ENCODE measurements at regions not wholly inside any gene's neighbourhood (a gene's known extent, or its start where the extent isn't known, plus 50 kb on each side); places are given as distances from the start of the nearest gene placed in this dataset.
"Not testable (repeated sequence)": the region's sequence is repeated elsewhere in the genome, so short reads cannot be mapped to it uniquely, and the experiment has no call there.

DNA sequence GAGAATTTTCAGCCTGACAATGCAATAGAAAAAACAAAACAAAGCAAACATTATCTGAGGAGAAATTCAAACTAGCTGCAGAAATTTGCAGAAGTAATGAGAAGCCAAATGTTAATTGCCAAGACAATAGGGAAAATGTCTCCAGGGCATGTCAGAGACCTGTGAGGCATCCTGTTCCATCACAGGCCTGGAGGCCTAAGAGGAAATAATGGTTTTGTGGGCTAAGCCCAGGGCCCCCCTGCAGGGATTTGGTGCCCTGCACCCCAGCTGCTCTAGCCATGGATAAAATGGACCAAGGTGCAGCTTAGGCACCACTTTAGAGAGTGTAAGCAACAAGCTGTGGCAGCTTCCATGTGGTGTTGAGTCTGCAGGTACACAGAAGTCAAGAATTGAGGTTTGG is 401.2 kb upstream of the NECTIN3 start:
- DNase-seq (ENCODE audit: low read depth in 2 of 2): no peak

DNA sequence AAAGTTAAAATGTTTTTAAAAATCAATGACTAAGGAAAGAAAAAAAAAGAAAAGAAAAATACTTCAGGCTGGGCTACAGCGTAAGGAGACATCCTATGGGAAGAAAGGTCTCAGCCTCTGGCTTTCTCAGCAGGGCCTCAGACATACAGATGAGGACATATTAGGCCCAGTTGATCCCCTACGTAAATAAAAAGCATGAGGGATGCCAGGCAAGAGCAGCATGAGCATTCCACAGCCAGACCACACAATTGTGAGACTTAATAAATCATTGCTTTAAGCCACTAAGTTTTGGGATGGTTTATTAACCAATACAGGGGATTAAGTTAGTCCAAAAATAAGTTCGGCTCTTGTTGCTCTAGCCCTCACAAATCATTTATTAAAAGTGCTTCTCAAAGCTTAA is 394.1 kb upstream of the NECTIN3 start:
- DNase-seq (ENCODE audit: low read depth in 2 of 2): no peak

DNA sequence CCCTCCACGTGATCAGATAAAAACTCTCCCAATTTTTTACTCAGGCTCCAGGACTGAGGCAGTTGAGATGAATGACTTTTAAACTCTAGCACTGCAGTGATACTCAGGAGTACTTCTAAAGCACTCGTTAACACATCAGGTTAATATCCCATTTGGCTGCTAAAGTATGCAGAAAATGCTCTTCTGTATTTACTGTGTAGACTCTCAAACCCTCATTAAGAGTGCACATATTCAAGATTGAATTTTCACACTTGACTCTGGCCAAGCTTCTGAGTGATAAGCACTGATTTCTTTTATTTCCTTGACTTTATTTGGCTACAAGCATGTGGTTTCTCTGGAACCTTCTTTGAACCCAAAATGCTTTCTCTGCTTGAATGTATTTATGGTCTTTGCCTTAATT is 392.3 kb upstream of the NECTIN3 start:
- DNase-seq (ENCODE audit: low read depth in 2 of 2): no peak

DNA sequence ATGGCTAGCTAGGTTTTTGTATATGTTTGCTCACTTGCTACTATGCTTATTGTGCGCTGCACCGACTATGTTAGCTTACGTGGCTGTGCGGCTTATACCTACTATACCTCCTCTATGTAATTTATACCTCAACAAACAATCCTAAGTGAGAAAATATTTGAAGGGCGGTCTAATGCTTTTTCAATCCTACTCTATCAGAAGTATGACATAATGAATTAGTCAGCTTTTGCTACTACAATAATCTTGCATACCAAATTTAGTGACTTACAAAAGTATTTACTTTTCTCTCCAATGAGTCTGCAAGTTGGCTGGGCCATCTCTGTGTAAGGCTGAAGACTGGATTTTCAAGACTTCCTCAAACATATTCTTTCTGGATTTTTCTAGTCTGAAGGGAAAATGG is 391.2 kb upstream of the NECTIN3 start:
- no peak for DNase-seq (ENCODE audit: low read depth in 2 of 2)

DNA sequence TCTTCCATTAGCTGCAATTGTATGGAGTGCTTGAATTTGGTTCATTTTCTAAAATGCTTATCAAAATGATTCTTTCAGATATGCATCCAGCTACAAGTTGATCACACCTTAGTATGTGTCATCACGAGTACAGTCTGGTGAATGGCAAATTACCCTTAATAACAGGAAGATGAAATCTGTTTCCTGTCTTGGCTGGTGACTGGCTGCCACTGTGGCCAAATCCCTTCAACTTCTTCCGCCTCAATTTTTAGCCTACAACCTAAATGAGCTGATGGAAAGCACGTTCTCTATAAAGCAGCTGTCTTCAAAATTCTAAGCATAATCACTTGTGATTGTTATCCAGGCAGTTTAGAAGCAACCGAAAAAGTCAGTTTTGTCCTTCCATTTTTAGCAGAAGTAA is 387.1 kb upstream of the NECTIN3 start:
- no peak for DNase-seq (ENCODE audit: low read depth in 2 of 2)

DNA sequence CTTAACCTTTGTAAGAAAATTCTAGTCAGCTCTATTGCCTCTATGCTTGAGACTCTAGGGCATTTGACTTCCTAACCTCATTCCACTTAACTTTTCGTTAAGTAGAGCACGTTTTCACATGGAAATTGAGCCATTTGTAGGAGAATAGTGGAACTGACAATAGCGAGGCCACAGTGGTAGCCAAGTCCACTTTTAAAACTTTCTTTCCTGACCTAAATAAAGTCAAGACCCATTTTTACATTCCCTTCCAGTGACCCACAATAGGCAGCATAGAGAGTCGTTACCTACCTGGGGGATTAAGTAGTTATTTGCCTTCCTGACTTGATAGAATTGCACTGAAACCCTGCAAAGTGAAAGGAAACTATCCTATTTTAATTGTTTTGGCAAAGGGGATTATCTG is 386.0 kb upstream of the NECTIN3 start:
- DNase-seq (ENCODE audit: low read depth in 2 of 2): no peak

DNA sequence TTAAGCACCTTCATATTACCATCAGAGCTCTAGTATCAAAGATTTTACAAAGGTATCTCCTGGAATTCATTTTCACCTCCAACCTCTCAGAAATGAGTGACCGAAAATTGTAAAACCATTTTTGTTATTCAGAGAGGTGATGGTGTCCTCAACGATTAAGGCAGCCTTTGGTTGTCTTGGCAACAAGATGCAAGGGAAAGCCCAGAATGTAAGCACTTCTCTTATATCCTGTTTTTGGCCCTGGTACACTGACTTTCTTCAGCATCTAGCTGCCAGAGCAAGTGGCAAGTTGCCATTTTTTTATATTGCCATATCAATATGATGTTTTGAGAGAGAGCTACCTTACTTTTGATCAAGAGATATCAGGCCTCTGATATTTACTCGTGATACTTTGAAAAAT is 384.9 kb upstream of the NECTIN3 start:
- no peak for DNase-seq (ENCODE audit: low read depth in 2 of 2)

DNA sequence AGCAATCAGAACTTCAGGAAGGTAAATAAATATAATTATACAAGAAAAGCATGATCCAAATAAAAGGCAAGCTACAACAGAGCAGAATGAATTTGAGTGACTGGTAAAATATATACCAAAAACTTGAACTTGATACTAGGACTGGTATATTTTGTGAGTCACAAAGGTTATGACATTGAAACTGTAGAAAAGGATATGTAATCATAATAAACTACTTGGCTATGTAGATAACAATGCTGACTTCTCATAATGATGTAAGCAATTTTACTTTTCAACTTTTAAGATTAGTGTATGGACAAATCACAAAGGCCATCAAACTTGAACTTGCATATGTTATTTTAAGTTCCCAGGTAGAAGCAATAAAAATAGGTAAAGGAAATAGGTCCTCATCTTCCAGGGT is 384.5 kb upstream of the NECTIN3 start:
- DNase-seq (ENCODE audit: low read depth in 2 of 2): no peak

DNA sequence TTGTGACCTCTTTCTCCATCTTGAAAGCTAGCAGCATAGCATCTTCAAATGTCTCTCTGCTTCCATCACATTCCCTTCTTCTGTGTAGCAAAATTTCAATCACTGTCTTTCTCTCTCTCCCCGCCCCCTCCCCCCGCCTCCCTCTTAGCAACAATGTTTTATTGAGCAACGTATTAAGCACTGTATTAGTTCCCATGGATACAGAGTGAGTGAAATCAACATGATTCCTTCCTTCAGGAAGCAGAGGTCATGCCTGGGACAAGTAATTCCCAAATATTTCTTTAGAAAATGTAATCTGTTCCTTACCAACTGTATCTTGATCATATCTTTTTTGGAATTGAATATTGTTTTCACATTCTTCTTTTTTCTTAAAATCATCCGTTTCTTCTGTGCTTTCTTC is 373.7 kb upstream of the NECTIN3 start:
- no peak for DNase-seq (ENCODE audit: low read depth in 2 of 2)

DNA sequence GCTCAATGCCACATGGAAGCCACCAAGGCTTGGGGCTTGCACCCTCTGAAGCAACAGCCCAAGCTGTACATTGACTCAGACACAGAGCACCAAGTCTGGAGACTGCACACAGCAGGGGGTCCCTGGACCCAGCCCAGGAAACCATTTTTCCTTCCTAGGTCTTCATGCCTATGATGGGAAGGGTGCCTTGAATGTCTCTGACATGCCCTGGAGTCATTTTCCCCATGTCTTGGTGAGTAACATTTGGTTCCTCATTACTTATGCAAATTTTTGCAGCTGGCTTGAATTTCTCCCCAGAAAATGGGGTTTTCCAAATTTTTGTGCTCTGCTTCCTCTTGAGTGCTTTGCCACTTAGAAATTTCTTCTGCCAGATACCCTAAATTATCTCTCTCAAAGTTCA is 367.3 kb upstream of the NECTIN3 start:
- not testable (repeated sequence) for DNase-seq (ENCODE audit: low read depth in 2 of 2)

DNA sequence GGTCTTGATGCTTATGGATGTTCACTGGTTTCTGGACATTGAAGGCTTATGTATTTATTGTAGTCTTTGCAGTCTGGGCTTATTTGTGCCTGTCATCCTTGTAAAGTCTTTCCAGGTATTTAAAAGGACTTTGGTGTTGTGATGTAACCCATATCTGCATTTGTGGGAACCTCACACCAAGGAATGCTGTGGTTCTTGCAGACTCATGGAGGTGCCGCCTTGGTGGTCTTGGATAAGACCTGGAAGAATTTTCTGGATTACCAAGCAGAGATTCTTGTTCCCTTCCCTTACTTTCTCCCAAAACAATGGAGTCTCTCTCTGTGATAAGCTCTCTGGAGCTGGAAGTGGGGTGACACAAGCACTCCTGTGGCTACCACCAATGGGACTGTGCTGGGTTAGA is 363.5 kb upstream of the NECTIN3 start:
- no peak for DNase-seq (ENCODE audit: low read depth in 2 of 2)

DNA sequence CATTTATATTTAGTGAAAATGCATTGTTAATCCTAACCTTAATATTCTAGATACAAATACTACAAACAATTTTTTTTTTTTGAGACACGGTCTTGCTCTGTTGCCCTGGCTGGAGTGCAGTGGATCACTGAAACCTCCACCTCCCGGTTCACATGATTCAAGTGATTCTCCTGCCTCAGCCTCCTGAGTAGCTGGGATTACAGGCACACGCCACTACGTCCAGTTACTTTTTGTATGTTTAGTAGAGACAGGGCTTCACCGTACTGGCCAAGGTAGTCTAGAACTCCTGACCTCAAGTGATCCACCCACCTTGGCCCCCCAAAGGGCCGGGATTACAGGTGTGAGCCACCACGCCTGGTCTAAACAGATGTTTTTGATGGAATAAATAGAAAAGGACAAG is 361.5 kb upstream of the NECTIN3 start:
- no peak for DNase-seq (ENCODE audit: low read depth in 2 of 2)

DNA sequence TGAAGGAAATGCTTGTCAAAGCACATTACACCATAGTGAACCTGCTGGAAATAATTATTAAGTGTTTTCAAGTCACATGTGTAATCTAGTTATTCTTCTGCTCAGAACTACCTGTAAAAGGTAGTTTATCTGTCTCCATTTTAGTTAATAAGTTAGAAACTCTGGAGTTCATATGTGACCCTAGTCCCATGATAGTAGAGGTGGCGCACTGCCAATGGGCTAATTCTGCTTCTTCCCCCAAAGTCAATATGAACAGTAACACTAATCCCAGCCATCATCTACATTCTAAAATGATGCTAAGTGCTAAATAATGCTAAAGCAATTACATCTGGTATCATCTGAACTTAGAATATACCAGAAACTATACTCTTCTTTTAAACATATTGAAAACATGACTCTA is 361.0 kb upstream of the NECTIN3 start:
- no peak for DNase-seq (ENCODE audit: low read depth in 2 of 2)

DNA sequence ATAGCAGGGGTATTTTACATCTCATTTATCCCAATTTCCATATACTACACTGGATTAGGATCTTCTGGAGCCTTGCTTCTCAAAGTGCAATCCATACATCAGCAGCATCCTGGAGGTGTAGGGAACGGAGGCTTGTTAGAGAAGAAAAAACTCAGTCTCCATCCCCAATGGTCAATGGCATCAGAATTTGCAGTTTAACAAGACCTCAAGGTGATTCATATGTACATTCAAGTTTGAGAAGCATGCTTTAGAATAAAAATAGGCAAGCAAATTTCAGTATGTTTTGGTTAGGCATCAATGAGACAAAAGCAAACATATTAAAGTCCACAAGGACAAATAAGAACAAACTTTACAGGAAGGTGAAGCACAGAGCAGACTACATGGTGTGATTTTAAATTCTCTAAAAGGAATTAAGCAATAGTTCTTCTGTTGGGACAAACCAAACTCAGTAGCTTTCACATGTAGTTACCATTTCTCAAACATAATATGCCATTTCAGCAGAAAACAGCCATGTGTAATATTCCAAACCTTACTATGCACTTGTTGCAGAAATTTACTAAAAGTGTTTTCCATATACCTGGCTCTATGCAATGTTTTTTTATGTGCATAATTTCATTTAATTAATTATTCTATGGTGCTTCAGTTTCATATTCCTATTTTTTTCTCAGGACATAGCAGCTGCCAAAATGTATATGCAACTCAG is 360.3 kb upstream of the NECTIN3 start:
- DNase-seq (ENCODE audit: low read depth in 2 of 2): no peak

DNA sequence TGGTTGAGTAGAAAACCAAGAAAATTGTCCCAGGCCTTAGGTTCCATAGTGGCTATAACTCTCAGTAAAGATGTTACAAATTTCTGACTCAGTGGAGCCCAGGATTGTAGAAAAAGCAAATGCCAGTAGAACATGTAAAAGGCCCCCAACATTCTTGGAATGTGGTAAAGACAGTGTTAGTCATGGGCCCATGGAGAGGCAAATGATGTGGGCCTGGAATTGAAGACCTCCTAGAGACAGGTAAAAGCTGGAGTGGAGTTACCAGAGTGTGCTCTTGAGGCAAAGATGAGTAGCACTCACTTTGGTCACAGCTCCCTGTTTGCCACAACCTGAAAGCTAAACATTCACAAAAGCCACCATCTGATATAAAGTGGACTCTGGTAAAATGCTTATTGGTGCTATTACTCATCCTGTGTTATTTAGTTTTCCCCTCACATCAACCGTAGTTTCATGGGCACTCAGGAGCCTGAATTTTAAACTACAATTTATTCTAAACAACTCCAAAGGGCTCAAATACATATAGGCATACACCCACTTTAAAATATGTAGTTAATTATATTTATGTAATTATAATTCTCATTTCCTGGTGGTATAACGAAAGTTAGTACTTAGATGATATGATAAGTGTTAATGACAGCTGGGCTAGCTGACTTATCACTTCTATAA is 359.6 kb upstream of the NECTIN3 start:
- DNase-seq (ENCODE audit: low read depth in 2 of 2): no peak

DNA sequence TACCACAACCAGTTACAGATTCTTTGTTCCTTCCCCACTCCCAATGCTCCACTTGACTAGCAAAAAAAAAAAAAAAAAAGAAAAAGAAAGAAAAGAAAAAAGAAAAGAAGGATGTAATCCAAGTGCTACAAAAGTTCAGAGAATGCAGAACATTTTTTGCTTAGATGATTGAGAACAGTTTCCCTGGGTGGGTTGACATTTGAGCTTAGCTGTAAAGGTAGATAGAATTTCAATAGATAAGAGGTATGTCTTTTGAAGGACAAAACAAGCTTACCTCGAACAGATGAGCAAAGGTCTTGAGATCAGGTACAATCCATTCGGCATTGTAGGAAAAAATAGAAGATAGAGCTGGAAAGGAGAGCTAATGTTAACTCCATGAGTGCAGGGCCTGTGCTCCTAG is 344.6 kb upstream of the NECTIN3 start:
- DNase-seq (ENCODE audit: low read depth in 2 of 2): no peak

DNA sequence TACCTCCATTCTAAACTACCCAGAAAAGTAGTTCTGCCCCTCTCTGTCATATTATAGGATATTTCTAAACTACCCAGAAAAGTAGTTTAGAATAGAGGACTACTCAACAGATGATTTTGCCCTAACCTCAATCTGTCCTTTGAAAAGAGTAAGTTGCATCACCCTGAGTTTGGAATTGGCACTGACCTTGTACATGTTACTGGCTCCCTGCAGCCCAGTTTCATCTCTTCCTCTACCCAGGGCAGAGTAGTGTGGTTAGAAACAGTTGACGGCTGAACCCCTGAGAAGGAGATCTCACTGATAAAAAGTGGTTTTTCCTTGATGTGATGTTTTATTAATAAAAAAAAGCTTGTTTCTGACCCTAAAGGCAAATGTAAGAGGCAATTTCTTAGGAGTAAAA is 340.5 kb upstream of the NECTIN3 start:
- DNase-seq (ENCODE audit: low read depth in 2 of 2): no peak

DNA sequence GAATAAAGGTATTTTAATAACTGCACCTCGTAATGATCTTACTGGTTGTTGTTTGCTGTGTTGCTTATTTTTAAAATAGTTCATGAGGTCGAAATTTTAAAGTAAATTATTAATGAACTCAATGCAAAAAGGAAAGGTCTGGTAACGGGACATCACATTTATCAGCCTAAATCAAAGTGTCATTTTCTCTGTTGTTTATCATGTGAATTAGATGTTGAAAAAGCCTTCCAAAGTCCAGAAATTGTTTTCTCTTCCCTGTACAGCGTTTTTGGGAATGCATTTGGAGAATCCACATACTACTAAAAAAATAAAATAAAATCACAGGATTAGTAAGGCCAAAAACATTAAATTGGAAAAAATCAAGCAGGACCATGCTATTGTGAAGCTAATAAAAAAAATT is 339.2 kb upstream of the NECTIN3 start:
- no peak for DNase-seq (ENCODE audit: low read depth in 2 of 2)

DNA sequence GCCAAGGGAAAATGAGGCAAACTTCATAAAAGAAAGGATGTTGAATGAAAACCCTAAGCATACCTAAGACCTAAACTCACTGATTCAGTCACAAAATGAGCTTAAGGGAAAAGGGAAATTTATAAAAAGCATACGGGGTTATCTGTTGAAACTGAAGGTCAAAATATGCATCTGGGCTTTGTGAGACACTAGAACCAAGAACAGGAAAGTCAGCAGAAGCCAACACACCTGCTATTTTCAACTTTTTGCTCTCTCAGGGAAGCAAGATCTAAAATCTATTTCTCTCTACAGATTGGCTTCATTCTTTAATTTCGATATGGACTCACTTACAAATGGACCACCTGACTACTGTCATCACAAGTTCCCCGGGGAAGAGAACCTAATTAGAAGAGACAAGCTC is 338.6 kb upstream of the NECTIN3 start:
- DNase-seq (ENCODE audit: low read depth in 2 of 2): no peak

DNA sequence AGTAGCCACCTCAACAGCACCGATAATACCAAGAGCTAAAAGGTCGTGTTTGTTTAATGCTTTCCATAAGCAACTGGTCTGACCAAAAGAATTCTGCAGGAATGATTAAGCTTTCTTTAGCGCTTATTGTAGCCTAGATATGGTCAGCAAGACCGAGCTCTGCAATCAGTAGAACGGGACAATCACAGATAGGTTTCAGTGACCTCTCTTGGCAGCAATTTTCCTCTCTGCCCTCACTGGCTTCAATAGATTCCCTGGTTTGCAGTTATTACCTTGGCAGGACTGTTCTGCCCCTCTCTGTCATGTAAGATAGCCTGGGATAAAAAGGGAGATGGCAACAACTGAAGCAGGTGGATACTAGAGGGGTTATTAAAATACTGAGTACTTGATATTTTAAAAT is 337.1 kb upstream of the NECTIN3 start:
- DNase-seq (ENCODE audit: low read depth in 2 of 2): no peak

DNA sequence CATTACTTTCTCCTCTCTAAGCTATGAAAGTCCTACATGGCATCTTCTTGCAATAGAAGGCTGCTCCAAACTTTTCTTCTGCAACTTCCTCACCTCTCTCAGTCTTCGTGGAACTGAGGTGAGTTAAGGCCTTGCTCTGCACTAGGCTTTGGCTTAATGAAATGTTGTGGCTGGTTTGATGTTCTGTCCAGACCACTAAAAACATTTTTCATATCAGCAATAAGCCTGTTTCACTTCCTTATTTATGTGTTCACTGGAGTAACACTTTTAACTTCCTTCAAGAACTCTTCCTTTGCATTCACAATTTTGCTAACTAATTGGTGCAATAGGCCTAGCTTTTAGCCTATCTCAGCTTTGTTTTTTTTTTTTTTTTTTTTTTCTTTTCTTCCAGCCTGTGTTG is 335.3 kb upstream of the NECTIN3 start:
- DNase-seq (ENCODE audit: low read depth in 2 of 2): no peak

DNA sequence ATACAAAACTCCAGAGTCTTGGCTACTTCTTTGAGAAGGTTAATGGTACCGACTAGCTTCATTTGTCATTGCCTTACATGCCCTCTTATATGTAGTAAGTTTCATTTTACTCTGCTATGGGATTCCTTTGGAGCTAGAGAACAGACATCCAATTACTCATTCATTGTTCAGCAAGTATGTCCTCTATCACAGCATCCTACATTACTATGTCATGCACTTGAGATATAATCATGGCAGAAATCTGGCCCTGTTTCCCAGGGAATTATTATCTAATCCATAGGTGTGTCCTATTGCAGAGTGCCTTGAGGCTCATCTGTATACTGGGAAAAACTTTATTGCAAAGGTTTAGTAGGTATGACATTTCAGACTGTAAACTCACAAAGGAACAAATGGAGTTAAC is 333.1 kb upstream of the NECTIN3 start:
- no peak for DNase-seq (ENCODE audit: low read depth in 2 of 2)

DNA sequence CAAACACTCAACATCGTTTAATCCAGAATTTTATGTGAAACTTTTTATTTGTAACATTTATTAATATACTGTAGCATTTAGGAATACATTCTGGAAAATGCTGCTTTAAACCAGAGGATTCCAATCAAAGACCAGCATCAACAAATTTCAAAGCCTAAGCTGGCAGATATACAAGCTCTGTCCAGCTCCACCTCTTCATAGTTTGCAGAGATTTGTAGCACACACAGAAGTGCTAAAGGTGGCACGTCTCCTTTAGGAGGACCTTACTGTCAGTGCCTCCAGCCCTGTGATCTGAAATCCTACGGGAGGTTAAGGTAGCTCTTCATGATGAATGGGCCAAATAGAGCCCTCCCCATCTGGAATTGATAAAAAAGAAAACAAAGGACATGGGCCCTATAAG is 329.7 kb upstream of the NECTIN3 start:
- no peak for DNase-seq (ENCODE audit: low read depth in 2 of 2)

DNA sequence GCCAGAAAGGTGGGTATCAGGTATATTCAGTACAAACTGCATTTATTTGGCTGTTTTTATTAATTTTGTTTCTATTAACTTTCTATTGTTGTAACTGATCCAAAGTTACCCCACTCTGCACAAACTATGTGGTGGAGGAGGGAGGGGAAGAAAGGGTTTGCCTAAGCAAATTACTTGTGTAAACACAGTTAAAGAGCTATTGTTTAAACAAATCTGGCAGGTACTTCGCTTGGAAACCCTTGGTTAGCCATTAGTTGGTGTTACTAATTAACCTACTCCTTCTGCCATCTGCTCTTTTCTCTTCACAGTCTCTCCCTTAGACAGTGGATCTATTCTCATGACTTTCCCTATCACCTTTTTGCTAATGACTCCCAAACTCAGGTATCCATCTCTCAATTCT is 328.4 kb upstream of the NECTIN3 start:
- no peak for DNase-seq (ENCODE audit: low read depth in 2 of 2)
